ENCODE measurements at regions not wholly inside any gene's neighbourhood (a gene's known extent, or its start where the extent isn't known, plus 50 kb on each side); places are given as distances from the start of the nearest gene placed in this dataset.

DNA sequence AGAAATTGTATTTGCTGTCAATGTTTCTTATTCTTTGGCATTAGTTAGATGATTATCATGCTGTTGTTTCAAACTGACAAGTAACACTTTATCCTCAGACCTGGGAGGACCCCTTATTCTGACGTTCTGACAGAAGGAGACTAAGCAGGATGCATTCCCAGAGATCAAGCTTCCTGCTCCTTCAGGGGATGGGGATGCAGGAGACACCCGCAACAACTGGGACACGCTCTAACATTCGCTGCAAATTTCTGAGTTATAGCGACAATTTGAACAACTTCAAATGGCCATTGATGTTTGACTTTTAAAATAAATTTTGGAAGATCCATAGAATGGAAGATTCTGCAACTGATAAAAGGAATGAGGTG lies 69.0 kb upstream of the ZNF184 start:
- H3K4me1 ChIP-seq (ENCODE audit: control insufficient read depth in 4 of 4, insufficient read depth in 4 of 4, low read length in 3 of 4): peaks cover 0 to 9% (median 2%) of the 10 kb centered on the region in 4 donors
- no peak overlapping the region for H3K9ac ChIP-seq (ENCODE audit: low read depth in 1 of 2, low read length in 2 of 2)
- no peak overlapping the region for H3K27ac ChIP-seq (ENCODE audit: low read depth in 1 of 2, low read length in 2 of 2)
- TF ChIP-seq YY1 (IDR thresholded peaks at IDR 0.05): no peak
- TF ChIP-seq FOXA2 (IDR thresholded peaks at IDR 0.05): no peak
- no peak for TF ChIP-seq TAF1 (conservative IDR thresholded peaks at IDR 0.05)
- no peak for TF ChIP-seq HNF4G (IDR thresholded peaks at IDR 0.05)
- TF ChIP-seq RXRA (IDR thresholded peaks at IDR 0.05): no peak
- no peak for TF ChIP-seq JUND (IDR thresholded peaks at IDR 0.05)
- no peak for TF ChIP-seq RAD21 (IDR thresholded peaks at IDR 0.05)
- no peak for TF ChIP-seq GABPA (IDR thresholded peaks at IDR 0.05 in 1 of 2, conservative IDR thresholded peaks at IDR 0.05 in 1 of 2)
- no peak for TF ChIP-seq NR2F2 (IDR thresholded peaks at IDR 0.05)
- TF ChIP-seq EGR1 (IDR thresholded peaks at IDR 0.05; ENCODE audit: low read depth in 2 of 2): no peak
- no peak for TF ChIP-seq HNF4A (conservative IDR thresholded peaks at IDR 0.05)
- TF ChIP-seq, protein P1, sequence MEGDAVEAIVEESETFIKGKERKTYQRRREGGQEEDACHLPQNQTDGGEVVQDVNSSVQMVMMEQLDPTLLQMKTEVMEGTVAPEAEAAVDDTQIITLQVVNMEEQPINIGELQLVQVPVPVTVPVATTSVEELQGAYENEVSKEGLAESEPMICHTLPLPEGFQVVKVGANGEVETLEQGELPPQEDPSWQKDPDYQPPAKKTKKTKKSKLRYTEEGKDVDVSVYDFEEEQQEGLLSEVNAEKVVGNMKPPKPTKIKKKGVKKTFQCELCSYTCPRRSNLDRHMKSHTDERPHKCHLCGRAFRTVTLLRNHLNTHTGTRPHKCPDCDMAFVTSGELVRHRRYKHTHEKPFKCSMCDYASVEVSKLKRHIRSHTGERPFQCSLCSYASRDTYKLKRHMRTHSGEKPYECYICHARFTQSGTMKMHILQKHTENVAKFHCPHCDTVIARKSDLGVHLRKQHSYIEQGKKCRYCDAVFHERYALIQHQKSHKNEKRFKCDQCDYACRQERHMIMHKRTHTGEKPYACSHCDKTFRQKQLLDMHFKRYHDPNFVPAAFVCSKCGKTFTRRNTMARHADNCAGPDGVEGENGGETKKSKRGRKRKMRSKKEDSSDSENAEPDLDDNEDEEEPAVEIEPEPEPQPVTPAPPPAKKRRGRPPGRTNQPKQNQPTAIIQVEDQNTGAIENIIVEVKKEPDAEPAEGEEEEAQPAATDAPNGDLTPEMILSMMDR (IDR thresholded peaks at IDR 0.05; ENCODE audit: low read depth, low read length, missing input control): no peak
- TF ChIP-seq, protein P2, sequence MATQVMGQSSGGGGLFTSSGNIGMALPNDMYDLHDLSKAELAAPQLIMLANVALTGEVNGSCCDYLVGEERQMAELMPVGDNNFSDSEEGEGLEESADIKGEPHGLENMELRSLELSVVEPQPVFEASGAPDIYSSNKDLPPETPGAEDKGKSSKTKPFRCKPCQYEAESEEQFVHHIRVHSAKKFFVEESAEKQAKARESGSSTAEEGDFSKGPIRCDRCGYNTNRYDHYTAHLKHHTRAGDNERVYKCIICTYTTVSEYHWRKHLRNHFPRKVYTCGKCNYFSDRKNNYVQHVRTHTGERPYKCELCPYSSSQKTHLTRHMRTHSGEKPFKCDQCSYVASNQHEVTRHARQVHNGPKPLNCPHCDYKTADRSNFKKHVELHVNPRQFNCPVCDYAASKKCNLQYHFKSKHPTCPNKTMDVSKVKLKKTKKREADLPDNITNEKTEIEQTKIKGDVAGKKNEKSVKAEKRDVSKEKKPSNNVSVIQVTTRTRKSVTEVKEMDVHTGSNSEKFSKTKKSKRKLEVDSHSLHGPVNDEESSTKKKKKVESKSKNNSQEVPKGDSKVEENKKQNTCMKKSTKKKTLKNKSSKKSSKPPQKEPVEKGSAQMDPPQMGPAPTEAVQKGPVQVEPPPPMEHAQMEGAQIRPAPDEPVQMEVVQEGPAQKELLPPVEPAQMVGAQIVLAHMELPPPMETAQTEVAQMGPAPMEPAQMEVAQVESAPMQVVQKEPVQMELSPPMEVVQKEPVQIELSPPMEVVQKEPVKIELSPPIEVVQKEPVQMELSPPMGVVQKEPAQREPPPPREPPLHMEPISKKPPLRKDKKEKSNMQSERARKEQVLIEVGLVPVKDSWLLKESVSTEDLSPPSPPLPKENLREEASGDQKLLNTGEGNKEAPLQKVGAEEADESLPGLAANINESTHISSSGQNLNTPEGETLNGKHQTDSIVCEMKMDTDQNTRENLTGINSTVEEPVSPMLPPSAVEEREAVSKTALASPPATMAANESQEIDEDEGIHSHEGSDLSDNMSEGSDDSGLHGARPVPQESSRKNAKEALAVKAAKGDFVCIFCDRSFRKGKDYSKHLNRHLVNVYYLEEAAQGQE (IDR thresholded peaks at IDR 0.05): no peak
- H3K4me3 ChIP-seq (ENCODE audit: low read depth in 1 of 3, low read length in 3 of 3): no peak overlapping the region
- WGBS: 23% methylated on average over 5 of the region's 5 CpGs
- no peaks in the 10 kb centered on the region for H3K36me3 ChIP-seq (ENCODE audit: control insufficient read depth in 4 of 4, insufficient read depth in 3 of 4, low read depth in 1 of 4, low read length in 3 of 4)
- DNase-seq (ENCODE audit: low spot score): no peak
- H3K27me3 ChIP-seq (ENCODE audit: control insufficient read depth in 4 of 4, insufficient read depth in 4 of 4, low read length in 3 of 4): peaks cover 3 to 28% (median 12%) of the 10 kb centered on the region in 4 donors
- H3K9me3 ChIP-seq (ENCODE audit: control insufficient read depth in 4 of 4, low read length in 3 of 4): peaks cover 0 to 15% (median 6%) of the 10 kb centered on the region in 4 donors

DNA sequence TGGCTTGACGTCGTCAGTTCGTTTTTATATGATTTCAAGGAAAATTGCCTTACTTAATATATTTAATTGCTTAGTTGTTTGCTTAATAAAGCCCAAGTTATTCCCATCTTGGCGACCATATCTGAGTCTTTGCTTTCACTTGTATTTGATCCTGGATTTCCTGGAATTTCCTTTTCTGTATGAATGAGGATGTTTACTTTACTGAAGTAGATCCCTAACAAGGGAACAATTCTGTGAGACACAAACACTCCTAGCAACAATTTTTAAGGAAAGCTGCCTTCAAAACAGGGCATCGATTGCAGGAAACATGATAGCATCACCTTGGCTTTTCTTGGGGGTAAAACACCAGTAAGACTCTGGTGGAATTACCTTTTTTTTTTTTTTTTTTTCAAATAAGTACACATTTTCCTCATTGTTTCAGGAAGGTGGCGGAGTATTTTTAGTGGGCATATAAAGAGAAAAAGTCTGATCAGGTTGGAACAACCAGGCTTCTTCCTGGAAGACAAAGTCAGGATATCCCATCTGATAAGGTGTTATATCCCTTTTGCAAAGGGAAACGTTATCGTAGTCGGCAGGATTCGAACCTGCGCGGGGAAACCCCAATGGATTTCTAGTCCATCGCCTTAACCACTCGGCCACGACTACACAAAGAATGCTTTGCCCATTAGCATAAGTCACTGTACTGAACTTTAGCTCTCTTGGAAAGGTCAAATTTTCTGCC lies 68.5 kb upstream of the ZNF184 start:
- no peak for DNase-seq (ENCODE audit: low spot score)
- H3K9ac ChIP-seq (ENCODE audit: low read depth in 1 of 2, low read length in 2 of 2): no peak overlapping the region
- H3K36me3 ChIP-seq (ENCODE audit: control insufficient read depth in 4 of 4, insufficient read depth in 3 of 4, low read depth in 1 of 4, low read length in 3 of 4): no peaks in the 10 kb centered on the region
- peaks cover 0 to 15% (median 5%) of the 10 kb centered on the region in 4 donors for H3K9me3 ChIP-seq (ENCODE audit: control insufficient read depth in 4 of 4, low read length in 3 of 4)
- H3K4me3 ChIP-seq (ENCODE audit: low read depth in 1 of 3, low read length in 3 of 3): no peak overlapping the region
- 35% methylated on average over 15 of the region's 15 CpGs for WGBS
- peaks cover 0 to 9% (median 2%) of the 10 kb centered on the region in 4 donors for H3K4me1 ChIP-seq (ENCODE audit: control insufficient read depth in 4 of 4, insufficient read depth in 4 of 4, low read length in 3 of 4)
- peaks cover 3 to 22% (median 12%) of the 10 kb centered on the region in 4 donors for H3K27me3 ChIP-seq (ENCODE audit: control insufficient read depth in 4 of 4, insufficient read depth in 4 of 4, low read length in 3 of 4)
- H3K27ac ChIP-seq (ENCODE audit: low read depth in 1 of 2, low read length in 2 of 2): no peak overlapping the region
- TF ChIP-seq, protein P3, sequence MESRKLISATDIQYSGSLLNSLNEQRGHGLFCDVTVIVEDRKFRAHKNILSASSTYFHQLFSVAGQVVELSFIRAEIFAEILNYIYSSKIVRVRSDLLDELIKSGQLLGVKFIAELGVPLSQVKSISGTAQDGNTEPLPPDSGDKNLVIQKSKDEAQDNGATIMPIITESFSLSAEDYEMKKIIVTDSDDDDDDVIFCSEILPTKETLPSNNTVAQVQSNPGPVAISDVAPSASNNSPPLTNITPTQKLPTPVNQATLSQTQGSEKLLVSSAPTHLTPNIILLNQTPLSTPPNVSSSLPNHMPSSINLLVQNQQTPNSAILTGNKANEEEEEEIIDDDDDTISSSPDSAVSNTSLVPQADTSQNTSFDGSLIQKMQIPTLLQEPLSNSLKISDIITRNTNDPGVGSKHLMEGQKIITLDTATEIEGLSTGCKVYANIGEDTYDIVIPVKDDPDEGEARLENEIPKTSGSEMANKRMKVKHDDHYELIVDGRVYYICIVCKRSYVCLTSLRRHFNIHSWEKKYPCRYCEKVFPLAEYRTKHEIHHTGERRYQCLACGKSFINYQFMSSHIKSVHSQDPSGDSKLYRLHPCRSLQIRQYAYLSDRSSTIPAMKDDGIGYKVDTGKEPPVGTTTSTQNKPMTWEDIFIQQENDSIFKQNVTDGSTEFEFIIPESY (IDR thresholded peaks at IDR 0.05): no peak
- TF ChIP-seq RXRA (IDR thresholded peaks at IDR 0.05) (no peak), RAD21 (IDR thresholded peaks at IDR 0.05) (no peak), GABPA (IDR thresholded peaks at IDR 0.05 in 1 of 2, conservative IDR thresholded peaks at IDR 0.05 in 1 of 2) (no peak), TAF1 (conservative IDR thresholded peaks at IDR 0.05) (no peak), NR2F2 (IDR thresholded peaks at IDR 0.05) (no peak), YY1 (IDR thresholded peaks at IDR 0.05) (no peak), FOXA2 (IDR thresholded peaks at IDR 0.05) (no peak), JUND (IDR thresholded peaks at IDR 0.05) (no peak), FOXA1 (IDR thresholded peaks at IDR 0.05) (no peak), EGR1 (IDR thresholded peaks at IDR 0.05; ENCODE audit: low read depth in 2 of 2) (no peak), HNF4A (conservative IDR thresholded peaks at IDR 0.05) (no peak)
- TF ChIP-seq, protein P2 (IDR thresholded peaks at IDR 0.05): no peak
- TF ChIP-seq, protein P1 (IDR thresholded peaks at IDR 0.05; ENCODE audit: low read depth, low read length, missing input control): no peak
- TF ChIP-seq, protein P4, sequence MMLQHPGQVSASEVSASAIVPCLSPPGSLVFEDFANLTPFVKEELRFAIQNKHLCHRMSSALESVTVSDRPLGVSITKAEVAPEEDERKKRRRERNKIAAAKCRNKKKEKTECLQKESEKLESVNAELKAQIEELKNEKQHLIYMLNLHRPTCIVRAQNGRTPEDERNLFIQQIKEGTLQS (IDR thresholded peaks at IDR 0.05): no peak
